K562 (cell line): ENCODE measurements at regions not wholly inside any gene's neighbourhood (a gene's known extent, or its start where the extent isn't known, plus 50 kb on each side); places are given as distances from the start of the nearest gene placed in this dataset.

ENCODE experiments used
- ATAC-seq: fragments of 200-7000 bp; cut with Tn5 transposase; 3 replicates; pipeline ENCODE4 v1.9.1; 2020; ENCODE audit warnings: moderate library complexity
- BruUV-seq: library from RNA; stranded (reverse); fragments of 400-500 nt; replicated peaks from 2 replicates; lab custom pipeline; 2021; lab: Mats Ljungman, UMichigan
- CTCF ChIA-PET: fragments of 300-600 bp; formaldehyde crosslinking; extraction: SDS; loops from one replicate; lab custom pipeline; 2021; ENCODE audit warnings: low intra/inter-chr PET ratio; lab: Yijun Ruan, JAX
- POLR2A ChIA-PET: fragments of 300-600, 350-650 bp; sonication (Branson Sonifier 250); formaldehyde crosslinking; extraction: SDS; loops from one replicate; lab custom pipeline; 2021; ENCODE audit warnings: antibody characterized with exemption, inconsistent platforms; lab: Yijun Ruan, JAX
- DNase-seq, 4 experiments: peaks; one replicate each; pipeline versions ENCODE4 v3.0.0 to v3.0.0-alpha.2; 2011 to 2018; ENCODE audit warnings: low spot score in 3 of 4, mixed read lengths in 3 of 4; ENCODE audit errors: extremely low read depth in 1 of 4
- FAIRE-seq: peaks from 2 replicates; lab custom pipeline; 2011; peaks lifted over from hg19 to GRCh38; lab: Jason Lieb, UNC
- H2AFZ ChIP-seq: 2 replicates; pipeline ENCODE4 v1.6.0; 2011; ENCODE audit warnings: low read depth, low read length, control low read depth, inconsistent platforms
- H3K27ac ChIP-seq: fragments of 200-600 bp; 3 replicates; pipeline ENCODE4 v1.8.0; 2011; ENCODE audit warnings: low read depth, mild to moderate bottlenecking, control low read depth, inconsistent platforms, low read length, moderate library complexity, mixed read lengths; ENCODE audit errors: extremely low read depth
- H3K27me3 ChIP-seq, 2 experiments: fragments of 300-600 bp in 1 of 2; 2 replicates in 1 of 2; 3 replicates in 1 of 2; pipeline versions ENCODE4 v1.6.0 to v1.8.0; 2011; ENCODE audit warnings: inconsistent platforms in 2 of 2, low read length in 2 of 2, mild to moderate bottlenecking in 1 of 2, mixed read lengths in 1 of 2, moderate library complexity in 1 of 2; ENCODE audit not compliant: control insufficient read depth in 2 of 2, insufficient read depth in 2 of 2
- H3K36me3 ChIP-seq: fragments of 300-600 bp; 3 replicates; pipeline ENCODE4 v1.8.0; 2011; ENCODE audit warnings: mild to moderate bottlenecking, low read length, inconsistent platforms; ENCODE audit not compliant: control insufficient read depth, insufficient read depth
- H3K4me1 ChIP-seq, 2 experiments: fragments of 200-600 bp in 1 of 2; replicated peaks in 1 of 2; 2 replicates in 1 of 2; 3 replicates in 1 of 2; pipeline versions ENCODE4 v1.5.1 to v1.8.0; 2011; ENCODE audit warnings: inconsistent platforms in 2 of 2, low read length in 2 of 2, mild to moderate bottlenecking in 1 of 2, mixed read lengths in 1 of 2, moderate library complexity in 1 of 2; ENCODE audit not compliant: control insufficient read depth in 2 of 2, insufficient read depth in 2 of 2
- H3K4me2 ChIP-seq: 2 replicates; pipeline ENCODE4 v1.6.1; 2011; ENCODE audit warnings: low read length, control low read depth, inconsistent platforms, mixed read lengths; ENCODE audit not compliant: insufficient read depth
- H3K4me3 ChIP-seq: fragments of 200-600 bp; sonication (generic), shearing (Covaris generic); 2 replicates; pipeline ENCODE4 v1.5.1; 2016; ENCODE audit warnings: control low read depth, inconsistent platforms
- H3K79me2 ChIP-seq: fragments of 200-600 bp; 3 replicates; pipeline ENCODE4 v1.8.0; 2011; ENCODE audit warnings: low read length, inconsistent platforms; ENCODE audit not compliant: control insufficient read depth, insufficient read depth
- H3K9ac ChIP-seq, 2 experiments: 2 replicates each; pipeline versions ENCODE4 v1.6.0 to v1.6.1; 2011; ENCODE audit warnings: low read depth in 2 of 2, low read length in 2 of 2, control low read depth in 1 of 2, inconsistent platforms in 1 of 2, mild to moderate bottlenecking in 1 of 2, mixed read lengths in 1 of 2; ENCODE audit not compliant: insufficient read depth in 1 of 2
- H3K9me1 ChIP-seq: one replicate; pipeline ENCODE4 v1.6.0; 2011; ENCODE audit warnings: inconsistent platforms, mild to moderate bottlenecking, low read length, moderate library complexity; ENCODE audit not compliant: control insufficient read depth, insufficient read depth
- H3K9me3 ChIP-seq: replicated peaks from 2 replicates; pipeline ENCODE4 v1.5.1; 2011; ENCODE audit warnings: low read depth, low read length, inconsistent platforms; ENCODE audit not compliant: control insufficient read depth, insufficient read depth
- H4K20me1 ChIP-seq: replicated peaks from 2 replicates; pipeline ENCODE4 v1.6.1; 2011; ENCODE audit warnings: low read length, inconsistent platforms, mixed read lengths; ENCODE audit not compliant: control insufficient read depth, insufficient read depth
- CBFA2T2 ChIP-seq: fragments of 450-650 bp; conservative IDR thresholded peaks from 2 replicates; pipeline ENCODE4 v1.6.1; 2017; ENCODE audit warnings: mild to moderate bottlenecking
- CBFA2T3 ChIP-seq: fragments of 450-650 bp; IDR thresholded peaks from 2 replicates; pipeline ENCODE4 v1.6.1; 2017
- DNMT1 ChIP-seq: fragments of 450-650 bp; IDR thresholded peaks from 2 replicates; pipeline ENCODE4 v1.6.1; 2016; ENCODE audit warnings: antibody characterized with exemption, mild to moderate bottlenecking
- ELK3 ChIP-seq: fragments of 450-650 bp; formaldehyde crosslinking; IDR thresholded peaks from 2 replicates; pipeline ENCODE4 v1.4.0; 2020; ENCODE audit warnings: mild to moderate bottlenecking
- GATA2 ChIP-seq: sonication (generic); formaldehyde crosslinking; IDR thresholded peaks from 2 replicates; pipeline ENCODE4 v1.4.0; 2020; ENCODE audit warnings: mild to moderate bottlenecking, missing genetic modification reagents
- JUN ChIP-seq, 2 experiments: sonication (generic) in 1 of 2; formaldehyde crosslinking in 1 of 2; IDR thresholded peaks; 2 replicates each; pipeline versions ENCODE4 v1.6.1 to v1.8.0; 2012 to 2022; ENCODE audit warnings: borderline replicate concordance in 2 of 2, mild to moderate bottlenecking in 2 of 2, improper control_type of control experiment in 1 of 2, low read depth in 1 of 2, low read length in 1 of 2, missing genetic modification reagents in 1 of 2
- MAX ChIP-seq: sonication (generic); formaldehyde crosslinking; IDR thresholded peaks from 2 replicates; pipeline ENCODE4 v1.9.0; 2022; ENCODE audit warnings: mild to moderate bottlenecking, missing genetic modification reagents
- NFE2 ChIP-seq: IDR thresholded peaks from 2 replicates; pipeline ENCODE4 v1.6.1; 2014; ENCODE audit warnings: antibody characterized with exemption, low read depth
- RREB1 ChIP-seq: fragments of 250-450 bp; sonication (Bioruptor Pico); IDR thresholded peaks from 2 replicates; pipeline ENCODE4 v1.4.0; 2020
- SMAD2 ChIP-seq: fragments of 150-350 bp; IDR thresholded peaks from 2 replicates; pipeline ENCODE4 v1.6.1; 2014; ENCODE audit warnings: low read depth, mild to moderate bottlenecking, low read length
- SREBF1 ChIP-seq: fragments of 150-350 bp; IDR thresholded peaks from 2 replicates; pipeline ENCODE4 v1.6.1; 2014; ENCODE audit warnings: antibody characterized with exemption, low read depth, low read length, borderline replicate concordance
- TEAD1 ChIP-seq, 2 experiments: fragments of 450-650 bp in 1 of 2; sonication (generic) in 1 of 2; formaldehyde crosslinking; IDR thresholded peaks; 2 replicates each; pipeline versions ENCODE4 v1.4.0 to v1.8.0; 2020 to 2022; ENCODE audit warnings: mild to moderate bottlenecking in 2 of 2, missing genetic modification reagents in 1 of 2
- ZKSCAN8 ChIP-seq: fragments of 200-800 bp; sonication (Bioruptor generic); IDR thresholded peaks from 2 replicates; pipeline ENCODE4 v1.6.1; 2016; ENCODE audit warnings: missing genetic modification characterization, missing compliant biosample characterization
- ZNF3 ChIP-seq: fragments of 250-450 bp; sonication (Bioruptor Pico); IDR thresholded peaks from 2 replicates; pipeline ENCODE4 v1.5.0; 2021; ENCODE audit warnings: mild to moderate bottlenecking, moderate library complexity
- ZNF324 ChIP-seq: fragments of 250-450 bp; sonication (Bioruptor Pico); IDR thresholded peaks from 2 replicates; pipeline ENCODE4 v1.4.0; 2020; ENCODE audit warnings: mild to moderate bottlenecking
- ZNF354B ChIP-seq: fragments of 250-450 bp; sonication (Bioruptor Pico); IDR thresholded peaks from 2 replicates; pipeline ENCODE4 v1.4.0; 2020
- WGBS: fragments of 100-300 bp; shearing (Covaris generic); methylation state at CpG from one replicate; pipeline ENCODE4 v1.1.6; 2016; ENCODE audit warnings: low coverage, mixed read lengths; ENCODE audit not compliant: insufficient coverage; ENCODE audit errors: missing lambda C conversion rate; 5-methylcytosine and 5-hydroxymethylcytosine counted together
- in situ Hi-C: fragments of 300-500 bp; cut with MboI; formaldehyde crosslinking; loops from 4 replicates; pipeline ENCODE4 v1.15.0; 2018; ENCODE audit warnings: inconsistent platforms, mixed read lengths
- intact Hi-C: fragments of 100-400 bp; cut with micrococcal nuclease; formaldehyde crosslinking; loops from 2 replicates; pipeline ENCODE4 v1.14.2; 2022

- H4K20me1 ChIP-seq, result no peaks in the 10 kb centered on the region
- FAIRE-seq, result no peak
- in situ Hi-C loops, result no loop called here
- H3K79me2 ChIP-seq, result no peaks in the 10 kb centered on the region
- WGBS, result 9% methylated on average over 3 of the region's 3 CpGs
- H3K27me3 ChIP-seq, result no peaks in the 10 kb centered on the region
- no peaks in the 10 kb centered on the region for H3K4me1 ChIP-seq
- H2AFZ ChIP-seq, result no peak overlapping the region
- H3K9me3 ChIP-seq, result no peaks in the 10 kb centered on the region
- intact Hi-C loops, result no loop called here
- no peak overlapping the region for H3K27ac ChIP-seq
- H3K4me2 ChIP-seq, result no peak overlapping the region
- no peaks in the 10 kb centered on the region for H3K36me3 ChIP-seq
- H3K9ac ChIP-seq, result no peak overlapping the region
- no peaks in the 10 kb centered on the region for H3K9me1 ChIP-seq
- ATAC-seq, result peak; percentile 75
- H3K4me3 ChIP-seq, result no peak overlapping the region
- ChIA-PET POLR2A (interaction anchor here (0.7 kb wide), 1 partner anchor 1186 kb away, joined by 3 read pairs; no protein-coding TSS in a partner anchor), CTCF (no interaction called here)
- BruUV-seq, result no TSS peak
- DNase-seq, result peak in 2 of 4 experiments; percentile 24 to 27
- TF ChIP-seq MAX (CRISPR knock-in tag) (no peak), SREBF1 (no peak), SMAD2 (no peak), ZNF324 (CRISPR knock-in tag) (no peak), DNMT1 (no peak), RREB1 (CRISPR knock-in tag) (peak; percentile 77; the same call in 1 of the 2 replicates), ELK3 (no peak), ZNF3 (no peak), CBFA2T2 (no peak), NFE2 (no peak), GATA2 (CRISPR knock-in tag) (no peak), JUN (IDR thresholded peaks at IDR 0.05; ENCODE audit: borderline replicate concordance, low read depth, low read length) (peak; percentile 61), JUN (CRISPR knock-in tag; IDR thresholded peaks at IDR 0.05; ENCODE audit: borderline replicate concordance) (no peak), ZNF354B (no peak), ZKSCAN8 (CRISPR knock-in tag) (no peak), CBFA2T3 (no peak), TEAD1 (CRISPR knock-in tag; IDR thresholded peaks at IDR 0.05) (0 out of 4 replicates have a peak, but pooled peaks of 1 of the 2 experiments have one; percentile 16)
These were observed 112.3 kb downstream of the TSEN15 start for GRCh38 chr1:184163674-184164465.
